ENCODE measurements at regions not wholly inside any gene's neighbourhood (a gene's known extent, or its start where the extent isn't known, plus 50 kb on each side); places are given as distances from the start of the nearest gene placed in this dataset.

GRCh38 chr9:119903851-119904250 is 534.6 kb upstream of the BRINP1 start:
- H3K27ac ChIP-seq (ENCODE audit: low read length) = no peak overlapping the region
- H3K27me3 ChIP-seq (replicated peaks; ENCODE audit: insufficient read depth, low read length) = no peaks in the 10 kb centered on the region
- H3K4me3 ChIP-seq (ENCODE audit: low read length) = no peak overlapping the region
- H3K9ac ChIP-seq (ENCODE audit: low read length) = no peak overlapping the region
- no peak overlapping the region for H2AFZ ChIP-seq (ENCODE audit: low read length)
- no peaks in the 10 kb centered on the region for H3K9me2 ChIP-seq (replicated peaks; ENCODE audit: insufficient read depth, low read length)
- no peaks in the 10 kb centered on the region for H3K36me3 ChIP-seq (replicated peaks; ENCODE audit: insufficient read depth, low read length)
- TF ChIP-seq EZH2 (optimal IDR thresholded peaks at IDR 0.05; ENCODE audit: low read depth, low read length) = no peak
- no peak for TF ChIP-seq EZH2phosphoT487 (IDR thresholded peaks at IDR 0.05; ENCODE audit: low read length)
- TF ChIP-seq, protein P1, sequence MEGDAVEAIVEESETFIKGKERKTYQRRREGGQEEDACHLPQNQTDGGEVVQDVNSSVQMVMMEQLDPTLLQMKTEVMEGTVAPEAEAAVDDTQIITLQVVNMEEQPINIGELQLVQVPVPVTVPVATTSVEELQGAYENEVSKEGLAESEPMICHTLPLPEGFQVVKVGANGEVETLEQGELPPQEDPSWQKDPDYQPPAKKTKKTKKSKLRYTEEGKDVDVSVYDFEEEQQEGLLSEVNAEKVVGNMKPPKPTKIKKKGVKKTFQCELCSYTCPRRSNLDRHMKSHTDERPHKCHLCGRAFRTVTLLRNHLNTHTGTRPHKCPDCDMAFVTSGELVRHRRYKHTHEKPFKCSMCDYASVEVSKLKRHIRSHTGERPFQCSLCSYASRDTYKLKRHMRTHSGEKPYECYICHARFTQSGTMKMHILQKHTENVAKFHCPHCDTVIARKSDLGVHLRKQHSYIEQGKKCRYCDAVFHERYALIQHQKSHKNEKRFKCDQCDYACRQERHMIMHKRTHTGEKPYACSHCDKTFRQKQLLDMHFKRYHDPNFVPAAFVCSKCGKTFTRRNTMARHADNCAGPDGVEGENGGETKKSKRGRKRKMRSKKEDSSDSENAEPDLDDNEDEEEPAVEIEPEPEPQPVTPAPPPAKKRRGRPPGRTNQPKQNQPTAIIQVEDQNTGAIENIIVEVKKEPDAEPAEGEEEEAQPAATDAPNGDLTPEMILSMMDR (IDR thresholded peaks at IDR 0.05; ENCODE audit: low read length) = no peak
- H3F3A ChIP-seq (ENCODE audit: insufficient read depth, low read length) = no peaks in the 10 kb centered on the region
- no peak overlapping the region for H3K4me2 ChIP-seq (ENCODE audit: low read depth, low read length)
- H4K20me1 ChIP-seq (ENCODE audit: insufficient read depth, low read length) = no peaks in the 10 kb centered on the region
- no peaks in the 10 kb centered on the region for H3K9me3 ChIP-seq (replicated peaks; ENCODE audit: insufficient read depth, low read length)
- H3K79me2 ChIP-seq (ENCODE audit: low read length) = no peaks in the 10 kb centered on the region
- H3K4me1 ChIP-seq (ENCODE audit: low read length) = no peaks in the 10 kb centered on the region
- no peak for DNase-seq

- no peak overlapping the region for H2AFZ ChIP-seq (ENCODE audit: low read length)
- no peak for TF ChIP-seq EZH2phosphoT487 (IDR thresholded peaks at IDR 0.05; ENCODE audit: low read length)
- TF ChIP-seq, protein P1 (IDR thresholded peaks at IDR 0.05; ENCODE audit: low read length) = no peak
- no peak for TF ChIP-seq EZH2 (optimal IDR thresholded peaks at IDR 0.05; ENCODE audit: low read depth, low read length)
- H3K4me1 ChIP-seq (ENCODE audit: low read length) = no peaks in the 10 kb centered on the region
- no peaks in the 10 kb centered on the region for H3K36me3 ChIP-seq (replicated peaks; ENCODE audit: insufficient read depth, low read length)
- H3K4me3 ChIP-seq (ENCODE audit: low read length) = no peak overlapping the region
- no peaks in the 10 kb centered on the region for H4K20me1 ChIP-seq (ENCODE audit: insufficient read depth, low read length)
- H3K27ac ChIP-seq (ENCODE audit: low read length) = no peak overlapping the region
- no peaks in the 10 kb centered on the region for H3K79me2 ChIP-seq (ENCODE audit: low read length)
- no peak overlapping the region for H3K9ac ChIP-seq (ENCODE audit: low read length)
- H3K9me2 ChIP-seq (replicated peaks; ENCODE audit: insufficient read depth, low read length) = no peaks in the 10 kb centered on the region
- no peaks in the 10 kb centered on the region for H3K9me3 ChIP-seq (replicated peaks; ENCODE audit: insufficient read depth, low read length)
- H3K27me3 ChIP-seq (replicated peaks; ENCODE audit: insufficient read depth, low read length) = no peaks in the 10 kb centered on the region
- H3F3A ChIP-seq (ENCODE audit: insufficient read depth, low read length) = no peaks in the 10 kb centered on the region
- DNase-seq = no peak
- no peak overlapping the region for H3K4me2 ChIP-seq (ENCODE audit: low read depth, low read length)
These were observed 533.4 kb upstream of the BRINP1 start for GRCh38 chr9:119902611-119903010.

DNA sequence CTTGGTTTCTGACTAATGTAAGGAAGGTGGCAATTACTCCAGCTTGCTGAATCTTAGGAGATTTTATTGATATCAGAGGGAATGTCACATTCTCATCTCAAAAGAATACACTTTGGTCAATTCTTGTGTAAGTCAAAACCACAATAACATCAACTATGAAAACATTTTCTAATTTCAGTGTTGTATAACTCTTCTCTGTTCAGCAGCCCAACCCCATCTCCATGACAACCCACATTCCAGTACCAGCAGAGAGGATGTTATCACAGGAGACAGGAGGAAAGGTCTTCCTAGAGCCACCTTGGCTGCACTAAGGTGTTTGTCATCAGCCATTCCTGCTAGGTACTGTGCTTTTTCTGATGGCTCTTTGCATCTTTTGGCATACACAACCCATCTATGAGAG is 529.1 kb upstream of the BRINP1 start:
- Histone ChIP-seq H3K9ac (ENCODE audit: low read length) (no peak overlapping the region), H3K9me3 (replicated peaks; ENCODE audit: insufficient read depth, low read length) (no peaks in the 10 kb centered on the region), H4K20me1 (ENCODE audit: insufficient read depth, low read length) (no peaks in the 10 kb centered on the region), H3F3A (ENCODE audit: insufficient read depth, low read length) (no peaks in the 10 kb centered on the region), H3K4me3 (ENCODE audit: low read length) (no peak overlapping the region), H2AFZ (ENCODE audit: low read length) (no peak overlapping the region), H3K79me2 (ENCODE audit: low read length) (no peaks in the 10 kb centered on the region), H3K36me3 (replicated peaks; ENCODE audit: insufficient read depth, low read length) (no peaks in the 10 kb centered on the region), H3K4me2 (ENCODE audit: low read depth, low read length) (no peak overlapping the region), H3K27me3 (replicated peaks; ENCODE audit: insufficient read depth, low read length) (no peaks in the 10 kb centered on the region), H3K9me2 (replicated peaks; ENCODE audit: insufficient read depth, low read length) (no peaks in the 10 kb centered on the region), H3K4me1 (ENCODE audit: low read length) (no peaks in the 10 kb centered on the region), H3K27ac (ENCODE audit: low read length) (no peak overlapping the region)
- no peak for TF ChIP-seq EZH2 (optimal IDR thresholded peaks at IDR 0.05; ENCODE audit: low read depth, low read length)
- TF ChIP-seq, protein P1 (IDR thresholded peaks at IDR 0.05; ENCODE audit: low read length) = no peak
- TF ChIP-seq EZH2phosphoT487 (IDR thresholded peaks at IDR 0.05; ENCODE audit: low read length) = no peak
- DNase-seq = no peak

Data from MM.1S (cell line).